Tibial nerve (tissue), 3 donors: ENCODE measurements at regions not wholly inside any gene's neighbourhood (a gene's known extent, or its start where the extent isn't known, plus 50 kb on each side); places are given as distances from the start of the nearest gene placed in this dataset.

ENCODE experiments used
- CTCF ChIP-seq, 5 experiments: fragments of 200-600 bp in 3 of 5; fragments of 450-650 bp in 2 of 5; sonication (generic) in 3 of 5; IDR thresholded peaks; one replicate each; pipeline ENCODE4 v1.5.1; 2016 to 2019; ENCODE audit warnings: antibody characterized with exemption in 5 of 5, mild to moderate bottlenecking in 3 of 5, moderate library complexity in 2 of 5
- POLR2A ChIP-seq, 2 donors: fragments of 450-650 bp; IDR thresholded peaks; one replicate each; pipeline ENCODE4 v1.6.1; 2017; ENCODE audit warnings: antibody characterized with exemption in 2 of 2, mild to moderate bottlenecking in 2 of 2, moderate library complexity in 2 of 2

- no peak for TF ChIP-seq CTCF (IDR thresholded peaks at IDR 0.05)
- TF ChIP-seq POLR2A (IDR thresholded peaks at IDR 0.05): no peak
These were observed 251.7 kb upstream of the IRS2 start for GRCh38 chr13:110037925-110038573.
